ENCODE measurements at regions not wholly inside any gene's neighbourhood (a gene's known extent, or its start where the extent isn't known, plus 50 kb on each side); places are given as distances from the start of the nearest gene placed in this dataset.

DNA sequence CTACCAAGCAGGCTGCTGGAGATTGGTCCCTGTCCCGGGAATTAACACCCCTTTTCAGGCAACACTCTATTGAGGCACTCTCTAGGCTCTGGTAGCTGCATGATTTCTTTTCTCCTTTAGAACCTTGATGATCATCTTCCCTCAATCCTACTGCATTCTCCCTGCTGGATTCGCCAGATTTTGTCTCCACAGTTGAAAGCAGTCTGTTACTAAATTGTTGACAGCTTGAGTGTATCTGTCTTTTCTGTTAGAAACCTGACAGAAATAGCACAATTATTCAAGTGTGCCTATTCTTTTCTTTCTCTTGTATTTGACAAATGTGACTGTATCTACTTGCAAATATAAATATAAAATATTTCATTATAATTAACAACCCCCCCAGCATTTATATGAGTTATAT, 830.8 kb upstream of the CADM2 start:
- TF ChIP-seq ZNF274 (IDR thresholded peaks at IDR 0.05; ENCODE audit: low read depth, low read length) (no peak), YY1 (IDR thresholded peaks at IDR 0.05; ENCODE audit: insufficient read depth, insufficient read length) (no peak)
